ENCODE measurements at regions not wholly inside any gene's neighbourhood (a gene's known extent, or its start where the extent isn't known, plus 50 kb on each side); places are given as distances from the start of the nearest gene placed in this dataset.

- intact Hi-C loops (cut with micrococcal nuclease), result no loop called here
- no peaks in the 10 kb centered on the region for H3K36me3 ChIP-seq (replicated peaks in 1 of 2; ENCODE audit: control extremely low read depth in 1 of 2, control insufficient read depth in 1 of 2, extremely low read depth in 1 of 2, insufficient read depth in 2 of 2, low read length in 1 of 2)
- no peak overlapping the region for H3K4me3 ChIP-seq (ENCODE audit: control extremely low read depth in 1 of 5, extremely low read depth in 1 of 5, insufficient read depth in 1 of 5, low read depth in 2 of 5, low read length in 4 of 5)
- H3K4me1 Mint-ChIP-seq, result peaks cover 34% of the 10 kb centered on the region
- H4K20me1 ChIP-seq (ENCODE audit: control insufficient read depth, insufficient read depth, low read length, poor library complexity, severe bottlenecking), result no peaks in the 10 kb centered on the region
- POLR2A ChIA-PET, result no interaction called here
- ATAC-seq (ENCODE audit: low read depth), result no peak
- 100% methylated on average over 1 of the region's 1 CpG for whole genome bisulfite sequencing (ENCODE audit: insufficient coverage)
- no peak for TF ChIP-seq EZH2 (IDR thresholded peaks at IDR 0.05; ENCODE audit: borderline replicate concordance, insufficient read depth, low read depth, low read length, poor library complexity, severe bottlenecking)
- no peak for TF ChIP-seq CTCF (IDR thresholded peaks at IDR 0.05)
- no peak overlapping the region for H2AFZ ChIP-seq (ENCODE audit: insufficient read depth, low read depth, low read length, poor library complexity, severe bottlenecking)
- no peak overlapping the region for H3K27ac Mint-ChIP-seq
- H3K9me3 Mint-ChIP-seq (ENCODE audit: insufficient read depth), result no peaks in the 10 kb centered on the region
- no peaks in the 10 kb centered on the region for H3K27me3 ChIP-seq (replicated peaks in 1 of 4; ENCODE audit: control extremely low read depth in 1 of 4, control insufficient read depth in 3 of 4, insufficient read depth in 4 of 4, low read length in 3 of 4)
- no peak overlapping the region for H3K4me3 Mint-ChIP-seq
- H3K4me2 ChIP-seq (replicated peaks; ENCODE audit: low read depth, low read length, poor library complexity, severe bottlenecking), result no peak overlapping the region
- H3K9ac ChIP-seq (ENCODE audit: low read length), result no peak overlapping the region
- H3K79me2 ChIP-seq (ENCODE audit: control insufficient read depth, insufficient read depth, low read length), result no peaks in the 10 kb centered on the region
- H3K27ac ChIP-seq (ENCODE audit: low read length in 2 of 2), result no peak overlapping the region
- no peaks in the 10 kb centered on the region for H3K9me3 ChIP-seq (ENCODE audit: control extremely low read depth in 1 of 3, control insufficient read depth in 2 of 3, insufficient read depth in 1 of 3, low read length in 2 of 3)
- peaks cover 5% of the 10 kb centered on the region for H3K27me3 Mint-ChIP-seq
- no peak for DNase-seq
- CTCF ChIA-PET, result no interaction called here
- H3K4me1 ChIP-seq (ENCODE audit: control insufficient read depth in 2 of 2, insufficient read depth in 2 of 2, low read length in 2 of 2), result peaks cover 12 to 29% of the 10 kb centered on the region in 2 donors
Observed at GRCh38 chr5:115736690-115737005, 79.8 kb downstream of the CDO1 start.

GRCh38 chr5:115736004-115736689 is 80.3 kb downstream of the CDO1 start:
- Histone ChIP-seq H4K20me1 (ENCODE audit: control insufficient read depth, insufficient read depth, low read length, poor library complexity, severe bottlenecking) (no peaks in the 10 kb centered on the region), H3K79me2 (ENCODE audit: control insufficient read depth, insufficient read depth, low read length) (no peaks in the 10 kb centered on the region), H3K4me3 (ENCODE audit: control extremely low read depth in 1 of 5, extremely low read depth in 1 of 5, insufficient read depth in 1 of 5, low read depth in 2 of 5, low read length in 4 of 5) (no peak overlapping the region), H3K4me1 (ENCODE audit: control insufficient read depth in 2 of 2, insufficient read depth in 2 of 2, low read length in 2 of 2) (peaks cover 12 to 29% of the 10 kb centered on the region in 2 donors), H3K27me3 (replicated peaks in 1 of 4; ENCODE audit: control extremely low read depth in 1 of 4, control insufficient read depth in 3 of 4, insufficient read depth in 4 of 4, low read length in 3 of 4) (no peaks in the 10 kb centered on the region), H3K4me2 (replicated peaks; ENCODE audit: low read depth, low read length, poor library complexity, severe bottlenecking) (no peak overlapping the region), H2AFZ (ENCODE audit: insufficient read depth, low read depth, low read length, poor library complexity, severe bottlenecking) (peak overlapping the region; percentile 4), H3K27ac (ENCODE audit: low read length in 2 of 2) (no peak overlapping the region), H3K9ac (ENCODE audit: low read length) (no peak overlapping the region), H3K36me3 (replicated peaks in 1 of 2; ENCODE audit: control extremely low read depth in 1 of 2, control insufficient read depth in 1 of 2, extremely low read depth in 1 of 2, insufficient read depth in 2 of 2, low read length in 1 of 2) (no peaks in the 10 kb centered on the region), H3K9me3 (ENCODE audit: control extremely low read depth in 1 of 3, control insufficient read depth in 2 of 3, insufficient read depth in 1 of 3, low read length in 2 of 3) (no peaks in the 10 kb centered on the region)
- Mint-ChIP-seq H3K9me3 (ENCODE audit: insufficient read depth) (no peaks in the 10 kb centered on the region), H3K4me3 (no peak overlapping the region), H3K4me1 (peaks cover 34% of the 10 kb centered on the region), H3K27ac (no peak overlapping the region), H3K27me3 (peaks cover 5% of the 10 kb centered on the region)
- TF ChIP-seq CTCF (IDR thresholded peaks at IDR 0.05) (no peak), EZH2 (IDR thresholded peaks at IDR 0.05; ENCODE audit: borderline replicate concordance, insufficient read depth, low read depth, low read length, poor library complexity, severe bottlenecking) (no peak)
- WGBS (ENCODE audit: insufficient coverage), result no CpG with 5 or more reads among the region's 3 CpGs
- ATAC-seq (ENCODE audit: low read depth) (no peak), DNase-seq (no peak)
- ChIA-PET POLR2A (no interaction called here), CTCF (no interaction called here)
- intact Hi-C loops (cut with micrococcal nuclease), result no loop called here
